ENCODE measurements at regions not wholly inside any gene's neighbourhood (a gene's known extent, or its start where the extent isn't known, plus 50 kb on each side); places are given as distances from the start of the nearest gene placed in this dataset.

DNA sequence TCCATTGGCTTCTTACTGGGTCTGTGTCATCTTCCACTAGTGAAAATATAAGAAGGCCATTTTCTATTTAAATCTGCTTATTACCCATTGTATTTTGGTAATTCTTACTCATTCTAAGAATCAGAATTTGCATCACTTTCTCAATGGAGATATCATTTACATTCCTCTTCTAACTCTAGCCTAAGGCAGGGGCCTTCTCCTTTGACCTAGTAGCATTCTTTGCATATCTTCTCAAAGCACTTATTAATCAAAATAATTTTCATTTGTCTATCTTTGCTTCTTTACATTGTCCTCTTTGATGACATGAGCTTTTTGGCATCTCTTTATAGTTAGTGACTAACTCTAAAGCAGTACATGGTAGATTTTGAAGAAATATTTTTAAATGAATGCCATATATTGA lies 400.9 kb upstream of the SEMA3D start:
- DNase-seq (ENCODE audit: low spot score) = no peak
- no peak for TF ChIP-seq CTCF (IDR thresholded peaks at IDR 0.05; ENCODE audit: extremely low read depth, missing control alignments)

- no peak for DNase-seq (ENCODE audit: low spot score)
- no peak for TF ChIP-seq CTCF (IDR thresholded peaks at IDR 0.05; ENCODE audit: extremely low read depth, missing control alignments)
These were observed 399.2 kb upstream of the SEMA3D start for GRCh38 chr7:85586091-85586490.

- TF ChIP-seq CTCF (IDR thresholded peaks at IDR 0.05; ENCODE audit: extremely low read depth, missing control alignments) = no peak
- DNase-seq (ENCODE audit: low spot score) = no peak
These were observed 396.5 kb upstream of the SEMA3D start for GRCh38 chr7:85583131-85583953.

DNA sequence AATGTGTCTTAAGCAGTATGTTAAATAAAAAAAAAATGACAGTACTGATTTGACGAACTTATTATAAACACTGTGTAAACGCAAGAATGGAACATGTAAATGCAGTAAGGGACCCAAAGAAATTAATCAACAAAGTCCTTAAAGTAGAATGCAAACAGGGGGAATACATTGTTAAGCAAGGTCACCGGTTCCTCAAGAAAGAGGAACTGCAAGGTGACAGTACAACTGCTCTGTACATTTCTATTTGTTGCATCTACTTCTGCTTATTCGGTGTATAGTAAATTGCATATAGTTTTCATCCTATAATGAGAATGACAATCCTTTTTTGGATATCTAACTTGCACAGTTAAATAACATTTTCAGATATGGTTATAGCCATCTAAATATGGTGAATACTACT lies 387.0 kb upstream of the SEMA3D start:
- TF ChIP-seq CTCF (IDR thresholded peaks at IDR 0.05; ENCODE audit: extremely low read depth, missing control alignments) = no peak
- DNase-seq (ENCODE audit: low spot score) = no peak

- no peak for DNase-seq (ENCODE audit: low spot score)
- TF ChIP-seq CTCF (IDR thresholded peaks at IDR 0.05; ENCODE audit: extremely low read depth, missing control alignments) = no peak
These were observed 386.5 kb upstream of the SEMA3D start for GRCh38 chr7:85573346-85573745.

GRCh38 chr7:85570898-85571297 lies 384.0 kb upstream of the SEMA3D start:
- DNase-seq (ENCODE audit: low spot score) = no peak
- TF ChIP-seq CTCF (IDR thresholded peaks at IDR 0.05; ENCODE audit: extremely low read depth, missing control alignments) = no peak

DNA sequence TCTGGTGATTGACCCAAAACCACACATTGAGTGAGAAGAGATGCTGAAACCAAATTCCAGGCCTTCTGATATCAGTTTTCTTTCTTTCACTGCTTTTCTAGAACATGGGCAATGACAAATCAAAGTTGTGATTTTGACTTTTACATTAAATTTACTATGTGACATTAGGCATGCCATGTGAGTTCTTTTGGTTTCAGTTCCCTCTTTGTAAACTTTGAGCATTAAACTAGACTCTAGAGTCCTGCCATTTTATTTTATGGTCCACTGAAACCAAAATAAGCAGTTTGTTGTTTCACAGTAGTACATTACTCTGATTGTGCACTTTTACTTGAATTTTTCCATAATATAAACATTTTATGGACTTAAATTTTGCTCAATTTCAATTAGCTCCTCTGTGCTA lies 381.1 kb upstream of the SEMA3D start:
- TF ChIP-seq CTCF (IDR thresholded peaks at IDR 0.05; ENCODE audit: extremely low read depth, missing control alignments) = no peak
- no peak for DNase-seq (ENCODE audit: low spot score)
